Panc1 (cell line): ENCODE measurements at regions not wholly inside any gene's neighbourhood (a gene's known extent, or its start where the extent isn't known, plus 50 kb on each side); places are given as distances from the start of the nearest gene placed in this dataset.

Experiments used
- ATAC-seq: fragments of 200-7000 bp; cut with Tn5 transposase; 2 replicates; pipeline ENCODE4 v1.9.1; 2020; ENCODE audit warnings: mild to moderate bottlenecking, moderate library complexity
- BruUV-seq: library from RNA; stranded (reverse); fragments of 400-500 nt; replicated peaks from 2 replicates; lab custom pipeline; 2021; lab: Mats Ljungman, UMichigan
- CTCF ChIA-PET: fragments of 300-600 bp; sonication (Branson Sonifier 250); formaldehyde crosslinking; loops from one replicate; lab custom pipeline; 2022; ENCODE audit warnings: antibody characterized with exemption; lab: Charles Lee
- POLR2A ChIA-PET: fragments of 300-600 bp; sonication (Branson Sonifier 250); formaldehyde crosslinking; loops from one replicate; lab custom pipeline; 2022; ENCODE audit warnings: antibody characterized with exemption; lab: Charles Lee
- DNase-seq: peaks from one replicate; pipeline ENCODE4 v3.0.0-alpha.2; 2010; ENCODE audit warnings: low read depth, low spot score
- H3K27ac ChIP-seq: 2 replicates; pipeline ENCODE4 v1.5.1; 2011; ENCODE audit warnings: mild to moderate bottlenecking, low read length, inconsistent platforms
- H3K27me3 ChIP-seq: fragments of 200-500 bp; sonication (Bioruptor generic); 2 replicates; pipeline ENCODE4 v1.6.0; 2014; ENCODE audit warnings: low read length, inconsistent platforms; ENCODE audit not compliant: control insufficient read depth, insufficient read depth
- H3K36me3 ChIP-seq: fragments of 200-500 bp; sonication (Bioruptor generic); 2 replicates; pipeline ENCODE4 v1.5.1; 2014; ENCODE audit warnings: inconsistent platforms, mild to moderate bottlenecking, low read length, moderate library complexity; ENCODE audit not compliant: control insufficient read depth, insufficient read depth
- H3K4me1 ChIP-seq: 2 replicates; pipeline ENCODE4 v1.5.1; 2011; ENCODE audit warnings: inconsistent platforms, mild to moderate bottlenecking, low read length, moderate library complexity; ENCODE audit not compliant: control insufficient read depth, insufficient read depth
- H3K4me3 ChIP-seq, 2 experiments: 2 replicates each; pipeline ENCODE4 v1.5.1; 2011 to 2012; ENCODE audit warnings: low read depth in 2 of 2, low read length in 2 of 2, mild to moderate bottlenecking in 2 of 2, inconsistent platforms in 1 of 2, moderate library complexity in 1 of 2
- H3K9me3 ChIP-seq: fragments of 200-500 bp; sonication (Bioruptor generic); 2 replicates; pipeline ENCODE4 v1.5.1; 2014; ENCODE audit warnings: low read depth, mild to moderate bottlenecking, inconsistent platforms, low read length, moderate library complexity; ENCODE audit not compliant: control insufficient read depth, insufficient read depth
- CTCF ChIP-seq: fragments of 450-650 bp; IDR thresholded peaks from 2 replicates; pipeline ENCODE4 v1.5.1; 2017; ENCODE audit warnings: mild to moderate bottlenecking
- POLR2AphosphoS5 ChIP-seq: IDR thresholded peaks from 2 replicates; pipeline ENCODE4 v1.6.1; 2012; ENCODE audit warnings: mild to moderate bottlenecking, low read depth, low read length, moderate library complexity
- REST ChIP-seq, 2 experiments: IDR thresholded peaks; 2 replicates each; pipeline ENCODE4 v1.6.1; 2011 to 2012; ENCODE audit warnings: low read depth in 2 of 2, control low read depth in 1 of 2, low read length in 1 of 2, mild to moderate bottlenecking in 1 of 2, moderate library complexity in 1 of 2; ENCODE audit not compliant: insufficient read depth in 1 of 2
- SIN3A ChIP-seq: IDR thresholded peaks from 2 replicates; pipeline ENCODE4 v1.6.1; 2012; ENCODE audit warnings: low read depth, mild to moderate bottlenecking, low read length, moderate library complexity, borderline replicate concordance; ENCODE audit not compliant: insufficient read depth
- TCF7L2 ChIP-seq: IDR thresholded peaks from 2 replicates; pipeline ENCODE4 v1.6.1; 2011; ENCODE audit warnings: mild to moderate bottlenecking, low read depth, low read length, inconsistent platforms
- in situ Hi-C: cut with HindIII; loops from 2 replicates; pipeline ENCODE4 v1.10.0; 2016; ENCODE audit warnings: low sequenced_read_pairs, low pct_unique_long_range_greater_than_20kb
- intact Hi-C: fragments of 100-400 bp; cut with micrococcal nuclease; formaldehyde crosslinking; loops from one replicate; pipeline ENCODE4 v1.10.0; 2022; ENCODE audit not compliant: unreplicated experiment

GRCh38 chr2:128496700-128497099, 178.0 kb upstream of the HS6ST1 start:
- intact Hi-C loops = no loop called here
- no peak for TF ChIP-seq POLR2AphosphoS5
- no peak for TF ChIP-seq REST (IDR thresholded peaks at IDR 0.05; ENCODE audit: insufficient read depth in 1 of 2, low read depth in 2 of 2, low read length in 1 of 2)
- TF ChIP-seq SIN3A = no peak
- no peak for TF ChIP-seq TCF7L2
- Histone ChIP-seq H3K27ac (no peak overlapping the region), H3K4me1 (no peaks in the 10 kb centered on the region), H3K27me3 (no peaks in the 10 kb centered on the region), H3K36me3 (no peaks in the 10 kb centered on the region), H3K4me3 (no peak overlapping the region), H3K9me3 (no peaks in the 10 kb centered on the region)
- no peak for ATAC-seq
- in situ Hi-C loops = no loop called here
- ChIA-PET CTCF (no interaction called here), POLR2A (no interaction called here)
- no peak for DNase-seq
- no TSS peak for BruUV-seq

GRCh38 chr2:128497461-128497860, 178.8 kb upstream of the HS6ST1 start:
- ChIA-PET CTCF (no interaction called here), POLR2A (no interaction called here)
- no peak for TF ChIP-seq SIN3A
- TF ChIP-seq CTCF = no peak
- TF ChIP-seq REST (IDR thresholded peaks at IDR 0.05; ENCODE audit: insufficient read depth in 1 of 2, low read depth in 2 of 2, low read length in 1 of 2) = no peak
- TF ChIP-seq POLR2AphosphoS5 = no peak
- no peak for TF ChIP-seq TCF7L2
- Histone ChIP-seq H3K36me3 (no peaks in the 10 kb centered on the region), H3K27ac (no peak overlapping the region), H3K27me3 (no peaks in the 10 kb centered on the region), H3K4me1 (no peaks in the 10 kb centered on the region), H3K9me3 (no peaks in the 10 kb centered on the region), H3K4me3 (no peak overlapping the region)
- no peak for DNase-seq
- no peak for ATAC-seq
- intact Hi-C loops = no loop called here
- BruUV-seq = no TSS peak
- in situ Hi-C loops = no loop called here
